ENCODE measurements at regions not wholly inside any gene's neighbourhood (a gene's known extent, or its start where the extent isn't known, plus 50 kb on each side); places are given as distances from the start of the nearest gene placed in this dataset.
"Not testable (repeated sequence)": the region's sequence is repeated elsewhere in the genome, so short reads cannot be mapped to it uniquely, and the experiment has no call there.

GRCh38 chr14:105739331-105740102, 213.1 kb downstream of the TMEM121 start:
- ATAC-seq (no peak), DNase-seq (no peak)
- TF ChIP-seq, protein P1, sequence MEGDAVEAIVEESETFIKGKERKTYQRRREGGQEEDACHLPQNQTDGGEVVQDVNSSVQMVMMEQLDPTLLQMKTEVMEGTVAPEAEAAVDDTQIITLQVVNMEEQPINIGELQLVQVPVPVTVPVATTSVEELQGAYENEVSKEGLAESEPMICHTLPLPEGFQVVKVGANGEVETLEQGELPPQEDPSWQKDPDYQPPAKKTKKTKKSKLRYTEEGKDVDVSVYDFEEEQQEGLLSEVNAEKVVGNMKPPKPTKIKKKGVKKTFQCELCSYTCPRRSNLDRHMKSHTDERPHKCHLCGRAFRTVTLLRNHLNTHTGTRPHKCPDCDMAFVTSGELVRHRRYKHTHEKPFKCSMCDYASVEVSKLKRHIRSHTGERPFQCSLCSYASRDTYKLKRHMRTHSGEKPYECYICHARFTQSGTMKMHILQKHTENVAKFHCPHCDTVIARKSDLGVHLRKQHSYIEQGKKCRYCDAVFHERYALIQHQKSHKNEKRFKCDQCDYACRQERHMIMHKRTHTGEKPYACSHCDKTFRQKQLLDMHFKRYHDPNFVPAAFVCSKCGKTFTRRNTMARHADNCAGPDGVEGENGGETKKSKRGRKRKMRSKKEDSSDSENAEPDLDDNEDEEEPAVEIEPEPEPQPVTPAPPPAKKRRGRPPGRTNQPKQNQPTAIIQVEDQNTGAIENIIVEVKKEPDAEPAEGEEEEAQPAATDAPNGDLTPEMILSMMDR (IDR thresholded peaks at IDR 0.05) = no peak
- TF ChIP-seq POLR2A (IDR thresholded peaks at IDR 0.05) = no peak
- Histone ChIP-seq H3K27ac (no peak overlapping the region), H3K4me1 (no peaks in the 10 kb centered on the region), H3K36me3 (replicated peaks in 1 of 2; ENCODE audit: insufficient read depth in 1 of 2, low read depth in 2 of 2) (no peaks in the 10 kb centered on the region), H3K4me3 (no peak overlapping the region), H3K27me3 (no peaks in the 10 kb centered on the region), H3K9me3 (no peaks in the 10 kb centered on the region)
- WGBS, 2 donors = 61% methylated on average over 14 of the region's 14 CpGs
- intact Hi-C loops (cut with DNase I) = no loop called here

DNA sequence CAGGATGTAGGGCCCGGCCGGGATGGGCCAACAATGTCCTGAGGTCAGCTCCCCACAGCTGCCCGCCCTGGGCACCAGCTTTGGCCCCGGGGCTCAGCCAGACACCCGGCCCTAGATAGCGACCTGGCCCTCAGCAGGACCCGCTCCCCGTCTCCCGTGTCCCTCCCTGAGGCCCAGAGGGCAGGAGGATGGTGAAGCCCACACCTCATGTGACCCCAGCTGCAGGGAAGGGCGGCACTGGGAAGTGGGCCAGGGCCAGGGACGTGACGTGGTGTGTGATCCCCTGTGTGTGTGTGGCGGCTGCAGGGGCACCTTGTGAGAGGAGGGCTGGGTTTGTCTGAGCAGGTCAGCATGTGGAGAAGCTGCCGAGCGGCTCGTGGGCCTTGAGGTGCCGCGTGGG, 213.9 kb downstream of the TMEM121 start:
- H3K36me3 ChIP-seq (replicated peaks in 1 of 2; ENCODE audit: insufficient read depth in 1 of 2, low read depth in 2 of 2); intact Hi-C loops (cut with DNase I); H3K4me1 ChIP-seq; DNase-seq; H3K4me3 ChIP-seq; ATAC-seq; H3K9me3 ChIP-seq; H3K27me3 ChIP-seq; H3K27ac ChIP-seq: not testable (repeated sequence)
- 60 to 67% methylated on average over 1 to 15 of the region's 18 CpGs for WGBS, 2 donors

DNA sequence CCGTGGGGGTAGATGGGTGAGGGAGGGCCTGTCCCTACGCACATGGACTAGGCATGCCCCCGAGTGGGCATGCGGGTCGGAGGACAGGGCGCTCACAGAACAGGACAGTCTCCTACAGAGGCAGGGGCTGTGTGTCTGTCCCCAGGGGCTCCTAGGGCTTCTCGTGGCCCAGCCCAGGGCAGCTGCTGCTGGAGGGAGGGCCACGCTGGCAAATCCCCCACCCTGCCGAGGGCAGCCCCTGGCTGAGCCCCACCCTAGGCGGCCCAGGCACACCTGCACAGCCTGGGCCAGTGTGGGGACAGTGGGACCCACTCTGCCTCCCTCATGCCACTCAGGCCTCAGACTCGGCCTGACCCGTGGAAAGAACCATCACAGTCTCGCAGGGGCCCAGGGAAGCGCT, 214.6 kb downstream of the TMEM121 start:
- H3K36me3 ChIP-seq (replicated peaks in 1 of 2; ENCODE audit: insufficient read depth in 1 of 2, low read depth in 2 of 2); H3K4me3 ChIP-seq; H3K27me3 ChIP-seq; H3K27ac ChIP-seq; DNase-seq; intact Hi-C loops (cut with DNase I); ATAC-seq; H3K4me1 ChIP-seq; H3K9me3 ChIP-seq: not testable (repeated sequence)
- WGBS, 2 donors = 59% methylated on average over 4 of the region's 14 CpGs; no CpG with 5 or more reads in 1 of the 2 donors

- H3K9me3 ChIP-seq; intact Hi-C loops (cut with DNase I); DNase-seq; H3K27me3 ChIP-seq; H3K27ac ChIP-seq; H3K36me3 ChIP-seq (replicated peaks in 1 of 2; ENCODE audit: insufficient read depth in 1 of 2, low read depth in 2 of 2); H3K4me3 ChIP-seq; ATAC-seq; H3K4me1 ChIP-seq: not testable (repeated sequence)
- WGBS, 2 donors = 61 to 72% methylated on average over 7 to 27 of the region's 29 CpGs
Measured at GRCh38 chr14:105741707-105742530, 215.5 kb downstream of the TMEM121 start.

DNA sequence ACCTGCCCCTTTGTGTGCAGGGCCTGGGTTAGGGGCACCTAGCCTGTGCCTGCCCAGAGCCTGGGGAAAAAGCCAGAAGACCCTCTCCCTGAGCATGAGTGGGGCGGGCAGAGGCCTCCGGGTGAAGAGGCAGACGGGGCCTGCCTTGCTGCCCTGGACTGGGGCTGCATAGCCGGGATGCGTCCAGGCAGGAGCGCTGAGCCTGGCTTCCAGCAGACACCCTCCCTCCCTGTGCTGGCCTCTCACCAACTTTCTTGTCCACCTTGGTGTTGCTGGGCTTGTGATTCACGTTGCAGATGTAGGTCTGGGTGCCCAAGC, 216.1 kb downstream of the TMEM121 start:
- intact Hi-C loops (cut with DNase I) = no loop called here
- H3K36me3 ChIP-seq (replicated peaks in 1 of 2; ENCODE audit: insufficient read depth in 1 of 2, low read depth in 2 of 2) = no peaks in the 10 kb centered on the region
- no peaks in the 10 kb centered on the region for H3K27me3 ChIP-seq
- H3K4me1 ChIP-seq = no peaks in the 10 kb centered on the region
- H3K4me3 ChIP-seq = no peak overlapping the region
- TF ChIP-seq, protein P1 (IDR thresholded peaks at IDR 0.05) = no peak
- no peak for TF ChIP-seq POLR2A (IDR thresholded peaks at IDR 0.05)
- H3K9me3 ChIP-seq = no peaks in the 10 kb centered on the region
- no peak overlapping the region for H3K27ac ChIP-seq
- WGBS, 2 donors = 76% methylated on average over 7 of the region's 7 CpGs; no CpG with 5 or more reads in 1 of the 2 donors
- DNase-seq (no peak), ATAC-seq (no peak)

GRCh38 chr14:105742904-105743701, 216.7 kb downstream of the TMEM121 start:
- ATAC-seq; H3K27me3 ChIP-seq; DNase-seq; H3K4me1 ChIP-seq; H3K36me3 ChIP-seq (replicated peaks in 1 of 2; ENCODE audit: insufficient read depth in 1 of 2, low read depth in 2 of 2); intact Hi-C loops (cut with DNase I); H3K9me3 ChIP-seq; H3K27ac ChIP-seq; H3K4me3 ChIP-seq: not testable (repeated sequence)
- 30 to 65% methylated on average over 4 to 25 of the region's 33 CpGs for WGBS, 2 donors

DNA sequence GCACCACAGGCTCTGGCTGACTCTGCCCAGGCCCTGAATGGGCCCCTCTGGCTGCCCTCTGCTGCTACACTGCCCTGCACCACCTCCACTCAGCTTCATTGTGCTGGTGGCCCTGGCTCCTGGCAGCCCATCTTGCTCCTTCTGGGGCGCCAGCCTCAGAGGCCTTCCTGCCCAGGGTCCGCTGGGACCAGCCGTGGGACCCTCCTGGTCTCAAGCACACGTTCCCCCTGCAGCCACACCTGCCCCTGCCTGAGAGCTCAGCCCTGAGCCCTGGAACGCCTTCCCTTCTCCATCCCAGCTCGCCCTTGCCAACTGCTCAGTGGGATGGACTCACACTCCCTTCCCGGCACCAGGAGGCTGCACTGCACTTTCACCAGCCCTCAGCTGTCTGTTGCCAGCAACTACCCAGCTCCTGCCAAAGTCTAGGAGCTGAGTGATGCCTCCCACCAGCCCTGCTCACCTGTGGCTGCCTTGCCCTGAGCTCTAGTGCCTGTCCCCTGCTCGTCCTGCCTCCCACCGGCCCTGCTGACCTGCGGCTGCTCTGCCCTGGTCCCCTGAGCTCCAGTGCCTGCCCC, 217.9 kb downstream of the TMEM121 start:
- H3K4me3 ChIP-seq; DNase-seq; intact Hi-C loops (cut with DNase I); H3K9me3 ChIP-seq; H3K4me1 ChIP-seq; ATAC-seq; H3K36me3 ChIP-seq (replicated peaks in 1 of 2; ENCODE audit: insufficient read depth in 1 of 2, low read depth in 2 of 2); H3K27me3 ChIP-seq; H3K27ac ChIP-seq: not testable (repeated sequence)
- WGBS, 2 donors = 30 to 61% methylated on average over 3 to 5 of the region's 10 CpGs

All from body of pancreas (tissue), 4 donors.